Small intestine (tissue), 7 donors: ENCODE measurements at regions not wholly inside any gene's neighbourhood (a gene's known extent, or its start where the extent isn't known, plus 50 kb on each side); places are given as distances from the start of the nearest gene placed in this dataset.

Experiments used
- DNase-seq, 2 donors: peaks; one replicate each; pipeline versions ENCODE4 v3.0.0 to v3.0.0-alpha.2; 2013
- FAIRE-seq: peaks from 2 replicates; lab custom pipeline; 2012; peaks lifted over from hg19 to GRCh38; lab: Jason Lieb, UNC
- H3K27ac ChIP-seq, 3 donors: one replicate each; pipeline ENCODE4 v1.5.1; 2013; ENCODE audit warnings: low read length in 2 of 3, mild to moderate bottlenecking in 2 of 3, control low read depth in 1 of 3, inconsistent platforms in 1 of 3, low read depth in 1 of 3, moderate library complexity in 1 of 3
- H3K27me3 ChIP-seq, 3 donors: one replicate each; pipeline ENCODE4 v1.6.1; 2013; ENCODE audit warnings: low read length in 3 of 3, inconsistent platforms in 1 of 3; ENCODE audit not compliant: control insufficient read depth in 3 of 3, insufficient read depth in 3 of 3
- H3K36me3 ChIP-seq, 3 donors: one replicate each; pipeline ENCODE4 v1.6.1; 2013; ENCODE audit warnings: low read length in 3 of 3, inconsistent platforms in 1 of 3, low read depth in 1 of 3, mild to moderate bottlenecking in 1 of 3, moderate library complexity in 1 of 3; ENCODE audit not compliant: control insufficient read depth in 3 of 3, insufficient read depth in 2 of 3
- H3K4me1 ChIP-seq, 3 donors: one replicate each; pipeline ENCODE4 v1.6.1; 2013; ENCODE audit warnings: low read length in 2 of 3, inconsistent platforms in 1 of 3, low read depth in 1 of 3, mild to moderate bottlenecking in 1 of 3, moderate library complexity in 1 of 3; ENCODE audit not compliant: control insufficient read depth in 3 of 3, insufficient read depth in 2 of 3
- H3K4me3 ChIP-seq, 3 donors: one replicate each; pipeline ENCODE4 v1.5.1; 2013; ENCODE audit warnings: low read length in 3 of 3, control low read depth in 1 of 3, inconsistent platforms in 1 of 3, low read depth in 1 of 3, mild to moderate bottlenecking in 1 of 3, moderate library complexity in 1 of 3
- H3K9me3 ChIP-seq, 2 donors: one replicate each; pipeline ENCODE4 v1.6.1; 2013; ENCODE audit warnings: low read depth in 1 of 2, low read length in 1 of 2; ENCODE audit not compliant: control insufficient read depth in 2 of 2, insufficient read depth in 1 of 2
- WGBS, 3 donors: extraction: QIAGEN DNeasy Blood & Tissue Kit; methylation state at CpG; one replicate each; pipeline ENCODE4 v1.1.7; 2013; 5-methylcytosine and 5-hydroxymethylcytosine counted together
- donor health status: healthy with polysubstance abuse.
- donor health status: control.
- donor health status: control.
- donor health status: Bipolar disorder and iron deficiency.
- donor health status: healthy.

DNA sequence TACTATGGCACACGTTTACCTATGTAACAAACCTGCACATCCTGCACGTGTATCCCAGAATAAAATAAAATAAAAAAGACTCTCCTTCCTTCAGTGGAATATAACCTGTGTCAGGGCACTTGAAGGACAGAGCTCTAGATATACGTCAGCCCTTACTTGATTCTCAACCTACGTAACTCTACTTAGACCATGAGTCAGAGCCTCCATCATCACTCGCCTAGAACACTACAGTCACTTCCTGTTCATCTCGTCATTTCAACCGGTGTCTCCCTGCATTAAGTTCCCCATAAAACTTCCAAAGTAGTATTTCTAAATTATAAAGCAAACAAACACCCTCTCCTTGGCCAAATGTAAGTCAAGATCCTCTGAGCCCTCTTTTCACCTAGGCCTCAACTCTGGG, 243.5 kb upstream of the CCNG1 start:
- H3K4me3 ChIP-seq: no peak overlapping the region
- no peaks in the 10 kb centered on the region for H3K36me3 ChIP-seq
- FAIRE-seq (no peak), DNase-seq (no peak)
- no peaks in the 10 kb centered on the region for H3K9me3 ChIP-seq
- WGBS, 3 donors: 85 to 88% (median 87%) methylated on average over 7 of the region's 7 CpGs
- no peak overlapping the region for H3K27ac ChIP-seq
- no peaks in the 10 kb centered on the region for H3K4me1 ChIP-seq
- H3K27me3 ChIP-seq: no peaks in the 10 kb centered on the region

DNA sequence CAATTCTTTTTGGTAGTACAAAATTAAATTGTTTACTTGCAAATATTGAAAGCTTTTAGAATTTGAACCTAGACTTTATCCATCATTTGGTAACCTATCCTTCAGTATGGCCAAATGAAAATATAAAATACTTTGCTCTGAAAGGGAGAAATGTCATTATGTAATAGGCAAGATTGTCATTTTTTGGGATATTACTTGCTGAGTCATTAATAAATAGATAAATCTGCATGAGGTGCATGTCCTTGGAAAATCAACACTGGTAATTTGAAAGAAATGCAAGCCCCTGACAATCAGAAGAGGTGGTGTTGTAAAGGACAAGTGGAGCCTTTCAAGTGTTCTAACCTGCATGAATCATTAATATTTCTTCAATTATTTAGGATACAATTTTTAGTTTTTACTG, 231.8 kb upstream of the CCNG1 start:
- FAIRE-seq (no peak), DNase-seq (no peak)
- Histone ChIP-seq H3K4me1 (no peaks in the 10 kb centered on the region), H3K27ac (no peak overlapping the region), H3K36me3 (no peaks in the 10 kb centered on the region), H3K9me3 (no peaks in the 10 kb centered on the region), H3K4me3 (no peak overlapping the region), H3K27me3 (no peaks in the 10 kb centered on the region)

DNA sequence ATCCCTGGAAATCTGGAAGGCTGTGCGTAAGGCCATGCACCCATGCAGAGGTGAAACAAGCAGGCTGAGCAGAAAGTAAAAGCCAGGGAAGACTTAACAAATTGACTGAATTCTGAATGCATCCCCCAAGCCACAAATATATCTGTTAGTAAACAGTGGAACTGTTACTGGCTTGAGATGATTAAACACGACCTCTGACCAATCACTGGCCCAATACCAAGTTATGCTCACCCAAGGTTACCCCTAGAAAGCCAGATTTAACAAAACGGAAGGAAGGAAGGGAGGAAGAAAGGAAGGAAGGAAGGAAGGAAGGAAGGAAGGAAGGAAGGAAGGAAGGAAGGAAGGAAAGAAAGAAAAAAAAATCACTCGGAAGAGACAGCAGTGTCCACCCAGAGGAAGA, 215.8 kb upstream of the CCNG1 start:
- no peaks in the 10 kb centered on the region for H3K36me3 ChIP-seq
- FAIRE-seq: no peak
- H3K4me1 ChIP-seq: no peaks in the 10 kb centered on the region
- no peaks in the 10 kb centered on the region for H3K9me3 ChIP-seq
- DNase-seq: no peak
- no peak overlapping the region for H3K4me3 ChIP-seq
- H3K27me3 ChIP-seq: no peaks in the 10 kb centered on the region
- WGBS, 3 donors: 49 to 66% (median 64%) methylated on average over 4 of the region's 4 CpGs
- H3K27ac ChIP-seq: no peak overlapping the region

- 32 to 51% (median 35%) methylated on average over 1 of the region's 1 CpG for WGBS, 3 donors
- no peak for DNase-seq
- H3K9me3 ChIP-seq: no peaks in the 10 kb centered on the region
- no peaks in the 10 kb centered on the region for H3K27me3 ChIP-seq
- H3K4me3 ChIP-seq: no peak overlapping the region
- no peaks in the 10 kb centered on the region for H3K4me1 ChIP-seq
- FAIRE-seq: no peak
- no peak overlapping the region for H3K27ac ChIP-seq
- no peaks in the 10 kb centered on the region for H3K36me3 ChIP-seq
These were observed 214.4 kb upstream of the CCNG1 start for GRCh38 chr5:163222982-163223381.

DNA sequence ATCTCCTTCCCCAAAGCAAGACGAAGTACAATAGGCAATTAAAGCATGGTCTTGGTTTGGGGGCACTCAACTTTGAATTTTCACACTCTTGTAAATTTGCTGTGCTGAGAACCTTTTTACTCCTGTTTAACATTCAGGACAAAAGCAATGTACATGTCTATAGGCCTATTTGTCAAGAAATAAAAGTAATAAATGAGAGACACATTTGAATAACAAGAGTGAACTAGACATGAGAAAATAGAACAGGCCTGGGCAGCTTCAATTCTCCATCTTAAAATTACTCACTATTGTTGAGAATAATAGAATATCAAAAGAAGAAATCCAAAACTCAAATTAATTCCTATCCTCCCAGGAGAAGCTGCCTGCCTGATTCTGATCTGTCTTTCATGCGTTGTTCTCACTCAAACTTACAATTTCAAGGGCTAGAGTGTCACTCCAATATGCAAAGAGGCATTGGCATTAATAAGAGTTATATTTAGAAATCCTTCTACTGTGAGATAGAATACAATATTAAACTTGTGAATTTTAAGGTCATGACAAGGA, 192.9 kb upstream of the CCNG1 start:
- Histone ChIP-seq H3K4me1 (no peaks in the 10 kb centered on the region), H3K36me3 (no peaks in the 10 kb centered on the region), H3K27me3 (no peaks in the 10 kb centered on the region), H3K9me3 (no peaks in the 10 kb centered on the region), H3K27ac (no peak overlapping the region), H3K4me3 (no peak overlapping the region)
- no peak for DNase-seq
- 78 to 86% (median 80%) methylated on average over 2 of the region's 2 CpGs for whole genome bisulfite sequencing, 3 donors
- no peak for FAIRE-seq

- Histone ChIP-seq H3K27me3 (no peaks in the 10 kb centered on the region), H3K4me3 (no peak overlapping the region), H3K27ac (no peak overlapping the region), H3K36me3 (no peaks in the 10 kb centered on the region), H3K9me3 (no peaks in the 10 kb centered on the region), H3K4me1 (no peaks in the 10 kb centered on the region)
- DNase-seq: no peak
- 40 to 56% (median 51%) methylated on average over 2 of the region's 2 CpGs for WGBS, 3 donors
- no peak for FAIRE-seq
These were observed 191.8 kb upstream of the CCNG1 start for GRCh38 chr5:163245584-163245983.

DNA sequence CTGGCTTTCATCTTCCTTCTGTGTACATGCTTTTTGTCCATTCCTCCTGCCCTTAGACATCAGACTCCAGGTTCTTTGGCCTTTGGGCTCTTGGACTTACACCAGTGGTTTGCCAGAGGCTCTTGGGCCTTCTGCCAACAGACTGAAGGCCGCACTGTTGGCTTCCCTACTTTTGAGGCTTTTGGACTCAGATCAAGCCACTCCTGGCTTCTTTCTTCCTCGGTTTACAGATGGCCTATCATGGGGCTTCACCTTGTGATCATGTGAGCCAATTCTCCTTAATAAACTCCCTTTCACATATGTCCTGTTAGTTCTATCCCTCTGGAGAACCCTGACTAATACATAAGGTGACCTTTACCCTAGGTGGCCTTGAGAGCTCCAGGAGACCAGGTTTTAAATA, 189.1 kb upstream of the CCNG1 start:
- H3K27ac ChIP-seq: no peak overlapping the region
- H3K4me3 ChIP-seq: no peak overlapping the region
- H3K36me3 ChIP-seq: no peaks in the 10 kb centered on the region
- H3K27me3 ChIP-seq: no peaks in the 10 kb centered on the region
- no peak for DNase-seq
- H3K4me1 ChIP-seq: no peaks in the 10 kb centered on the region
- no peak for FAIRE-seq
- no peaks in the 10 kb centered on the region for H3K9me3 ChIP-seq
- WGBS, 3 donors: 25 to 54% (median 27%) methylated on average over 2 of the region's 2 CpGs

DNA sequence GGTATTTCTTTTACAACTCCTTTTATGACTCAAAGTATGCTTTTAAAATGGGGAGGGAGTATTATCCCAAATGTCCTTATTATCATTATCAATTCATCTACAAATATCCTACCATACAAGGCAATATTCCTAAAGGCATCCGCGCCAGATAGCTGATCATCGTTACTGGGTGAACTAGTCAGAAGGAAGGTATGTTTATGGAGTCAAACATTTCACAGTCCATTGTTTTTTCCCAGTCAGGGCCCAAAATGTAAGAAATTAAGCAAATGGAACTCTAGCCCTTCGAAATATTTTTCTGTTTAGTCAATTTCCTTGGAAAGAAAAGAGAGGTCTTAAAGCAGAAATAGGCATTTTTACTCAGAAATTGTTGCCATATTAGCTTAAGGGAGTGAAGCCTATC, 188.5 kb upstream of the CCNG1 start:
- WGBS, 3 donors: 74 to 86% (median 79%) methylated on average over 4 of the region's 4 CpGs

GRCh38 chr5:163252950-163253349, 184.4 kb upstream of the CCNG1 start:
- Histone ChIP-seq H3K4me1 (no peaks in the 10 kb centered on the region), H3K27me3 (no peaks in the 10 kb centered on the region), H3K27ac (no peak overlapping the region), H3K4me3 (no peak overlapping the region), H3K9me3 (no peaks in the 10 kb centered on the region), H3K36me3 (no peaks in the 10 kb centered on the region)
- DNase-seq (no peak), FAIRE-seq (no peak)
- WGBS, 3 donors: 65 to 72% (median 69%) methylated on average over 5 of the region's 5 CpGs

More for the DNA sequence above, 188.5 kb upstream of the CCNG1 start:
- DNase-seq (no peak), FAIRE-seq (no peak)
- Histone ChIP-seq H3K36me3 (no peaks in the 10 kb centered on the region), H3K9me3 (no peaks in the 10 kb centered on the region), H3K27ac (no peak overlapping the region), H3K27me3 (no peaks in the 10 kb centered on the region), H3K4me3 (no peak overlapping the region), H3K4me1 (no peaks in the 10 kb centered on the region)
